MM.1S (cell line): ENCODE measurements at regions not wholly inside any gene's neighbourhood (a gene's known extent, or its start where the extent isn't known, plus 50 kb on each side); places are given as distances from the start of the nearest gene placed in this dataset.

Experiments
- DNase-seq: peaks from one replicate; pipeline ENCODE4 v3.0.0-alpha.2; 2015
- H2AFZ ChIP-seq: fragments of 300-600 bp; sonication (generic); 2 replicates; pipeline ENCODE4 v1.6.0; 2016; ENCODE audit warnings: antibody characterized with exemption, low read length
- H3F3A ChIP-seq: fragments of 300-600 bp; sonication (generic); 2 replicates; pipeline ENCODE4 v1.6.1; 2016; ENCODE audit warnings: mild to moderate bottlenecking, antibody characterized with exemption, low read length, moderate library complexity, mixed read lengths; ENCODE audit not compliant: insufficient read depth
- H3K27ac ChIP-seq: fragments of 300-600 bp; sonication (generic); 2 replicates; pipeline ENCODE4 v1.5.1; 2016; ENCODE audit warnings: mild to moderate bottlenecking, low read length
- H3K27me3 ChIP-seq: fragments of 300-600 bp; sonication (generic); replicated peaks from 2 replicates; pipeline ENCODE4 v1.6.0; 2016; ENCODE audit warnings: low read length; ENCODE audit not compliant: insufficient read depth
- H3K36me3 ChIP-seq: fragments of 300-600 bp; sonication (generic); replicated peaks from 2 replicates; pipeline ENCODE4 v1.6.1; 2016; ENCODE audit warnings: mild to moderate bottlenecking, low read length, mixed read lengths; ENCODE audit not compliant: insufficient read depth
- H3K4me1 ChIP-seq: fragments of 300-600 bp; sonication (generic); 2 replicates; pipeline ENCODE4 v1.6.1; 2016; ENCODE audit warnings: low read length, mixed read lengths
- H3K4me2 ChIP-seq: fragments of 300-600 bp; sonication (generic); 2 replicates; pipeline ENCODE4 v1.6.0; 2016; ENCODE audit warnings: low read depth, low read length
- H3K4me3 ChIP-seq: fragments of 300-600 bp; sonication (generic); 2 replicates; pipeline ENCODE4 v1.5.1; 2016; ENCODE audit warnings: low read length, mixed read lengths
- H3K79me2 ChIP-seq: fragments of 300-600 bp; sonication (generic); 2 replicates; pipeline ENCODE4 v1.6.1; 2016; ENCODE audit warnings: mixed run types, low read length, mixed read lengths
- H3K9ac ChIP-seq: fragments of 300-600 bp; sonication (generic); 2 replicates; pipeline ENCODE4 v1.6.1; 2016; ENCODE audit warnings: low read length, mixed read lengths
- H3K9me2 ChIP-seq: fragments of 300-600 bp; sonication (generic); replicated peaks from 2 replicates; pipeline ENCODE4 v1.6.1; 2016; ENCODE audit warnings: mild to moderate bottlenecking, low read length, mixed read lengths; ENCODE audit not compliant: insufficient read depth
- H3K9me3 ChIP-seq: fragments of 300-600 bp; sonication (generic); replicated peaks from 2 replicates; pipeline ENCODE4 v1.6.1; 2016; ENCODE audit warnings: mild to moderate bottlenecking, low read length, mixed read lengths; ENCODE audit not compliant: insufficient read depth
- H4K20me1 ChIP-seq: fragments of 300-600 bp; sonication (generic); 2 replicates; pipeline ENCODE4 v1.6.1; 2016; ENCODE audit warnings: mild to moderate bottlenecking, low read length, moderate library complexity, mixed read lengths; ENCODE audit not compliant: insufficient read depth
- CTCF ChIP-seq: fragments of 300-600 bp; sonication (generic); IDR thresholded peaks from 2 replicates; pipeline ENCODE4 v1.5.1; 2016; ENCODE audit warnings: antibody characterized with exemption, low read length, mixed read lengths
- EZH2 ChIP-seq: fragments of 300-600 bp; sonication (generic); optimal IDR thresholded peaks from 2 replicates; pipeline ENCODE3; 2017; ENCODE audit warnings: low read depth, mild to moderate bottlenecking, antibody characterized with exemption, low read length, mixed read lengths
- EZH2phosphoT487 ChIP-seq: fragments of 300-600 bp; sonication (generic); IDR thresholded peaks from 2 replicates; pipeline ENCODE4 v1.6.1; 2018; ENCODE audit warnings: antibody characterized with exemption, low read length

GRCh38 chr2:222809582-222809981, 51.3 kb upstream of the ACSL3 start:
- no peak overlapping the region for H2AFZ ChIP-seq
- no peaks in the 10 kb centered on the region for H3K36me3 ChIP-seq
- no peaks in the 10 kb centered on the region for H4K20me1 ChIP-seq
- H3K27ac ChIP-seq, result no peak overlapping the region
- H3K4me2 ChIP-seq, result no peak overlapping the region
- H3K9me2 ChIP-seq, result no peaks in the 10 kb centered on the region
- H3K9me3 ChIP-seq, result no peaks in the 10 kb centered on the region
- H3K9ac ChIP-seq, result no peak overlapping the region
- no peak overlapping the region for H3K4me3 ChIP-seq
- TF ChIP-seq EZH2 (no peak), EZH2phosphoT487 (no peak), CTCF (no peak)
- no peaks in the 10 kb centered on the region for H3K4me1 ChIP-seq
- H3F3A ChIP-seq, result no peaks in the 10 kb centered on the region
- H3K27me3 ChIP-seq, result no peaks in the 10 kb centered on the region
- H3K79me2 ChIP-seq, result no peaks in the 10 kb centered on the region
- DNase-seq, result no peak

- no peaks in the 10 kb centered on the region for H3K27me3 ChIP-seq
- no peak for TF ChIP-seq EZH2phosphoT487
These were observed 50.8 kb upstream of the ACSL3 start for GRCh38 chr2:222810044-222810443.

More at GRCh38 chr2:222810044-222810443, 50.8 kb upstream of the ACSL3 start:
- Histone ChIP-seq H3K9me3 (no peaks in the 10 kb centered on the region), H3K4me3 (no peak overlapping the region), H3K9ac (no peak overlapping the region), H3K9me2 (no peaks in the 10 kb centered on the region), H3K79me2 (no peaks in the 10 kb centered on the region), H4K20me1 (no peaks in the 10 kb centered on the region), H3K36me3 (no peaks in the 10 kb centered on the region), H3K4me1 (no peaks in the 10 kb centered on the region), H3K27ac (no peak overlapping the region), H3F3A (no peaks in the 10 kb centered on the region), H3K4me2 (no peak overlapping the region), H2AFZ (no peak overlapping the region)
- no peak for DNase-seq
